HCT116 (cell line): ENCODE measurements at regions not wholly inside any gene's neighbourhood (a gene's known extent, or its start where the extent isn't known, plus 50 kb on each side); places are given as distances from the start of the nearest gene placed in this dataset.

Source experiments
- CTCF ChIP-seq, 3 experiments: fragments of 200-600 bp in 1 of 3; sonication (generic) in 1 of 3; IDR thresholded peaks in 2 of 3; conservative IDR thresholded peaks in 1 of 3; 2 replicates each; pipeline ENCODE4 v1.5.1; 2012 to 2017; ENCODE audit warnings: low read depth in 2 of 3, low read length in 2 of 3, antibody characterized with exemption in 1 of 3, borderline replicate concordance in 1 of 3, control low read depth in 1 of 3, mild to moderate bottlenecking in 1 of 3, mixed read lengths in 1 of 3, mixed run types in 1 of 3, moderate library complexity in 1 of 3; ENCODE audit not compliant: insufficient read depth in 1 of 3
- EZH2 ChIP-seq: fragments of 200-600 bp; sonication (generic); IDR thresholded peaks from 2 replicates; pipeline ENCODE4 v1.6.1; 2017; ENCODE audit warnings: antibody characterized with exemption, mixed run types
- FOSL1 ChIP-seq: IDR thresholded peaks from 2 replicates; pipeline ENCODE4 v1.6.1; 2012; ENCODE audit warnings: low read depth
- MAX ChIP-seq: IDR thresholded peaks from 2 replicates; pipeline ENCODE4 v1.6.1; 2012
- POLR2A ChIP-seq: IDR thresholded peaks from 2 replicates; pipeline ENCODE4 v1.7.0; 2011; ENCODE audit warnings: borderline replicate concordance; ENCODE audit not compliant: insufficient read depth, insufficient read length; ENCODE audit errors: extremely low read depth
- SIN3A ChIP-seq: IDR thresholded peaks from 2 replicates; pipeline ENCODE4 v1.6.1; 2012; ENCODE audit warnings: low read depth
- SP1 ChIP-seq: IDR thresholded peaks from 2 replicates; pipeline ENCODE4 v1.6.1; 2012; ENCODE audit warnings: low read depth
- SRF ChIP-seq: IDR thresholded peaks from 2 replicates; pipeline ENCODE4 v1.6.1; 2012; ENCODE audit warnings: low read depth
- TF ChIP-seq, protein P1 (sequence below): IDR thresholded peaks from 2 replicates; pipeline ENCODE4 v1.6.1; 2012; ENCODE audit warnings: low read depth
- TF ChIP-seq, protein P2 (sequence below): IDR thresholded peaks from 2 replicates; pipeline ENCODE4 v1.6.1; 2011; ENCODE audit warnings: mild to moderate bottlenecking, low read length, moderate library complexity; ENCODE audit not compliant: insufficient replicate concordance; ENCODE audit errors: extremely low read depth

GRCh38 chr5:14032918-14033317 lies 88.4 kb upstream of the DNAH5 start:
- TF ChIP-seq MAX, result 0 out of 2 replicates have a peak, but pooled peaks have one; percentile 38
- TF ChIP-seq SP1, result peak; percentile 73
- no peak for TF ChIP-seq CTCF (IDR thresholded peaks at IDR 0.05 in 2 of 3, conservative IDR thresholded peaks at IDR 0.05 in 1 of 3; ENCODE audit: borderline replicate concordance in 1 of 3, insufficient read depth in 1 of 3, low read depth in 2 of 3, low read length in 2 of 3)
- TF ChIP-seq SRF, result no peak
- TF ChIP-seq SIN3A, result peak; percentile 32; the same call in 1 of the 2 replicates
- no peak for TF ChIP-seq EZH2
- no peak for TF ChIP-seq POLR2A
- TF ChIP-seq, protein P1, sequence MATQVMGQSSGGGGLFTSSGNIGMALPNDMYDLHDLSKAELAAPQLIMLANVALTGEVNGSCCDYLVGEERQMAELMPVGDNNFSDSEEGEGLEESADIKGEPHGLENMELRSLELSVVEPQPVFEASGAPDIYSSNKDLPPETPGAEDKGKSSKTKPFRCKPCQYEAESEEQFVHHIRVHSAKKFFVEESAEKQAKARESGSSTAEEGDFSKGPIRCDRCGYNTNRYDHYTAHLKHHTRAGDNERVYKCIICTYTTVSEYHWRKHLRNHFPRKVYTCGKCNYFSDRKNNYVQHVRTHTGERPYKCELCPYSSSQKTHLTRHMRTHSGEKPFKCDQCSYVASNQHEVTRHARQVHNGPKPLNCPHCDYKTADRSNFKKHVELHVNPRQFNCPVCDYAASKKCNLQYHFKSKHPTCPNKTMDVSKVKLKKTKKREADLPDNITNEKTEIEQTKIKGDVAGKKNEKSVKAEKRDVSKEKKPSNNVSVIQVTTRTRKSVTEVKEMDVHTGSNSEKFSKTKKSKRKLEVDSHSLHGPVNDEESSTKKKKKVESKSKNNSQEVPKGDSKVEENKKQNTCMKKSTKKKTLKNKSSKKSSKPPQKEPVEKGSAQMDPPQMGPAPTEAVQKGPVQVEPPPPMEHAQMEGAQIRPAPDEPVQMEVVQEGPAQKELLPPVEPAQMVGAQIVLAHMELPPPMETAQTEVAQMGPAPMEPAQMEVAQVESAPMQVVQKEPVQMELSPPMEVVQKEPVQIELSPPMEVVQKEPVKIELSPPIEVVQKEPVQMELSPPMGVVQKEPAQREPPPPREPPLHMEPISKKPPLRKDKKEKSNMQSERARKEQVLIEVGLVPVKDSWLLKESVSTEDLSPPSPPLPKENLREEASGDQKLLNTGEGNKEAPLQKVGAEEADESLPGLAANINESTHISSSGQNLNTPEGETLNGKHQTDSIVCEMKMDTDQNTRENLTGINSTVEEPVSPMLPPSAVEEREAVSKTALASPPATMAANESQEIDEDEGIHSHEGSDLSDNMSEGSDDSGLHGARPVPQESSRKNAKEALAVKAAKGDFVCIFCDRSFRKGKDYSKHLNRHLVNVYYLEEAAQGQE, result no peak
- TF ChIP-seq, protein P2, sequence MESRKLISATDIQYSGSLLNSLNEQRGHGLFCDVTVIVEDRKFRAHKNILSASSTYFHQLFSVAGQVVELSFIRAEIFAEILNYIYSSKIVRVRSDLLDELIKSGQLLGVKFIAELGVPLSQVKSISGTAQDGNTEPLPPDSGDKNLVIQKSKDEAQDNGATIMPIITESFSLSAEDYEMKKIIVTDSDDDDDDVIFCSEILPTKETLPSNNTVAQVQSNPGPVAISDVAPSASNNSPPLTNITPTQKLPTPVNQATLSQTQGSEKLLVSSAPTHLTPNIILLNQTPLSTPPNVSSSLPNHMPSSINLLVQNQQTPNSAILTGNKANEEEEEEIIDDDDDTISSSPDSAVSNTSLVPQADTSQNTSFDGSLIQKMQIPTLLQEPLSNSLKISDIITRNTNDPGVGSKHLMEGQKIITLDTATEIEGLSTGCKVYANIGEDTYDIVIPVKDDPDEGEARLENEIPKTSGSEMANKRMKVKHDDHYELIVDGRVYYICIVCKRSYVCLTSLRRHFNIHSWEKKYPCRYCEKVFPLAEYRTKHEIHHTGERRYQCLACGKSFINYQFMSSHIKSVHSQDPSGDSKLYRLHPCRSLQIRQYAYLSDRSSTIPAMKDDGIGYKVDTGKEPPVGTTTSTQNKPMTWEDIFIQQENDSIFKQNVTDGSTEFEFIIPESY, result no peak
- peak; percentile 62 for TF ChIP-seq FOSL1
